OCI-LY3 (cell line): ENCODE measurements at regions not wholly inside any gene's neighbourhood (a gene's known extent, or its start where the extent isn't known, plus 50 kb on each side); places are given as distances from the start of the nearest gene placed in this dataset.

ENCODE experiments used
- CTCF ChIP-seq: fragments of 200-600, 300-600 bp; sonication (generic); IDR thresholded peaks from 2 replicates; pipeline ENCODE4 v1.5.1; 2014; ENCODE audit warnings: antibody characterized with exemption, low read length, low read depth
- EZH2phosphoT487 ChIP-seq: fragments of 200-600 bp; shearing (Covaris generic); IDR thresholded peaks from 2 replicates; pipeline ENCODE4 v1.6.1; 2018; ENCODE audit warnings: antibody characterized with exemption, mixed run types, low read depth

GRCh38 chr12:34597548-34598351, 575.5 kb downstream of the ALG10 start:
- TF ChIP-seq CTCF = no peak
- no peak for TF ChIP-seq EZH2phosphoT487
